Skeletal muscle tissue (tissue), 3 donors: ENCODE measurements at regions not wholly inside any gene's neighbourhood (a gene's known extent, or its start where the extent isn't known, plus 50 kb on each side); places are given as distances from the start of the nearest gene placed in this dataset.

Experiments used
- H3K27ac ChIP-seq: one replicate; pipeline ENCODE4 v1.7.0; 2013; ENCODE audit warnings: mild to moderate bottlenecking, low read depth, low read length, inconsistent platforms
- H3K27me3 ChIP-seq, 3 donors: one replicate each; pipeline ENCODE4 v1.7.0; 2013; ENCODE audit warnings: low read length in 3 of 3; ENCODE audit not compliant: control insufficient read depth in 3 of 3, insufficient read depth in 3 of 3
- H3K36me3 ChIP-seq, 3 donors: one replicate each; pipeline ENCODE4 v1.7.0; 2013; ENCODE audit warnings: low read length in 3 of 3; ENCODE audit not compliant: control insufficient read depth in 3 of 3, insufficient read depth in 3 of 3
- H3K4me1 ChIP-seq, 3 donors: one replicate each; pipeline ENCODE4 v1.7.0; 2013; ENCODE audit warnings: low read length in 3 of 3, mild to moderate bottlenecking in 3 of 3; ENCODE audit not compliant: control insufficient read depth in 3 of 3, insufficient read depth in 3 of 3
- H3K4me3 ChIP-seq, 3 donors: one replicate each; pipeline ENCODE4 v1.7.0; 2013; ENCODE audit warnings: low read length in 3 of 3
- H3K9ac ChIP-seq, 3 donors: one replicate each; pipeline ENCODE4 v1.7.0; 2013; ENCODE audit warnings: low read length in 3 of 3, mild to moderate bottlenecking in 3 of 3, moderate library complexity in 2 of 3, low read depth in 1 of 3
- H3K9me3 ChIP-seq, 3 donors: one replicate each; pipeline ENCODE4 v1.7.0; 2013; ENCODE audit warnings: low read length in 3 of 3; ENCODE audit not compliant: control insufficient read depth in 3 of 3
- donor health status: Osteomylitis.

- Histone ChIP-seq H3K9ac (no peak overlapping the region), H3K4me1 (peaks cover 3 to 12% (median 6%) of the 10 kb centered on the region in 3 donors), H3K36me3 (no peaks in the 10 kb centered on the region), H3K9me3 (no peaks in the 10 kb centered on the region), H3K4me3 (no peak overlapping the region), H3K27me3 (peaks cover 0 to 6% (median 3%) of the 10 kb centered on the region in 3 donors), H3K27ac (no peak overlapping the region)
Measured at GRCh38 chr10:110410329-110411046, 87.2 kb upstream of the DUSP5 start.

DNA sequence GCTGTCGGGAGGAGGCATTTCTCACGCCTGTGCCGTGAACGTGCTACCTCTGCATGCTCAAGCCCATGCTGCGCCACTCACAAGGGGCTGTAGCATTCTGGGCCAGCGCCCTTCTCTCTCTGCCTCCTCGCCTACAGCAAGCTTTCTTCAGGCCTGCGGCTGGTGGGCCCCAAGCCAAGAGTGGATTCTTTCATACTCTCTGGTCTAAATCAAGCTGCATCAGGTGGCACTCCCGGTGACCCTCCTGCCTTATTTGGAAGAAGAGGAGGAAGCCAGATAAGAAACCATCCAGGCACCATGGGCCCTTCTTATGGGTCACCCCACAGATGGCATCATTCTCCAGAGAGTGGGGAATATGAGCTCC lies 86.7 kb upstream of the DUSP5 start:
- H3K27me3 ChIP-seq = peaks cover 0 to 5% (median 3%) of the 10 kb centered on the region in 3 donors
- no peak overlapping the region for H3K27ac ChIP-seq
- H3K9me3 ChIP-seq = no peaks in the 10 kb centered on the region
- H3K9ac ChIP-seq = no peak overlapping the region
- no peaks in the 10 kb centered on the region for H3K36me3 ChIP-seq
- H3K4me1 ChIP-seq = peaks cover 3 to 12% (median 6%) of the 10 kb centered on the region in 3 donors
- H3K4me3 ChIP-seq = no peak overlapping the region

DNA sequence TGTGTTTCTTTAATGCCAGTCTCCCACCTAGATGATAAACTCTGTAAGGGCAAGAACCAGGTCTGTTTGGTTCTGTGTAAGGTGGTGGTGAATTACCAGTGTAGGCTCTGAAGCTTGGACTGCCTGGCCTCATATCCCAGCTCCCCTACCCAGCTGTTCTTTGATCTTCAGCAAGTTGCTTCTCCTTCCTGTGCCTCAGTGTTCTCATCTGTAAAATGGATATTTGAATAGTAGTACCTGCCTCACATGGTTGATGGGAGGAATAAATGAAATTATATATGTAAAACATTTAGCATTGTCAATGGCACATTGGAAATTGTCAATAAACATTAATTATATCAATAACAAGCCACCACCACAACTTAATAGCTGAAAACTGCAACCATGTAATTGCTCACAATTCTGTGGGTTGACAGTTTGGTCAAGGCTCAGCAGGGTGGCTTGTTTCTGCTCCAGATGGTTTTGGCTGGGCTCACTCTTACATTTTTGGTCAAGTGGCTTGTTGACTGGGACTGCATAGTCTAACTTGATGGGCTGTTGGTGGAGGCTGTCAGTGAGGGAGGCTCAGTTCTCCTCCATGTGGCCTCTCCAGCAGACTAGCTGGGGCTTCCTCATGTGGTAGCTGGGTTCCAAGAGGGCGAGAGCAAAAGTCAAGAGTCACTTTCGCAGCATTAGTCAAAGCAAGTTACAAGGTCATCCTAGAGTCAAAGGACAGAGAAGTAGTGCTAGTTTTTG lies 84.5 kb upstream of the DUSP5 start:
- H3K36me3 ChIP-seq = no peaks in the 10 kb centered on the region
- H3K9ac ChIP-seq = no peak overlapping the region
- H3K27me3 ChIP-seq = no peaks in the 10 kb centered on the region
- no peak overlapping the region for H3K27ac ChIP-seq
- H3K4me1 ChIP-seq = peaks cover 3 to 12% (median 6%) of the 10 kb centered on the region in 3 donors
- no peak overlapping the region for H3K4me3 ChIP-seq
- H3K9me3 ChIP-seq = no peaks in the 10 kb centered on the region

DNA sequence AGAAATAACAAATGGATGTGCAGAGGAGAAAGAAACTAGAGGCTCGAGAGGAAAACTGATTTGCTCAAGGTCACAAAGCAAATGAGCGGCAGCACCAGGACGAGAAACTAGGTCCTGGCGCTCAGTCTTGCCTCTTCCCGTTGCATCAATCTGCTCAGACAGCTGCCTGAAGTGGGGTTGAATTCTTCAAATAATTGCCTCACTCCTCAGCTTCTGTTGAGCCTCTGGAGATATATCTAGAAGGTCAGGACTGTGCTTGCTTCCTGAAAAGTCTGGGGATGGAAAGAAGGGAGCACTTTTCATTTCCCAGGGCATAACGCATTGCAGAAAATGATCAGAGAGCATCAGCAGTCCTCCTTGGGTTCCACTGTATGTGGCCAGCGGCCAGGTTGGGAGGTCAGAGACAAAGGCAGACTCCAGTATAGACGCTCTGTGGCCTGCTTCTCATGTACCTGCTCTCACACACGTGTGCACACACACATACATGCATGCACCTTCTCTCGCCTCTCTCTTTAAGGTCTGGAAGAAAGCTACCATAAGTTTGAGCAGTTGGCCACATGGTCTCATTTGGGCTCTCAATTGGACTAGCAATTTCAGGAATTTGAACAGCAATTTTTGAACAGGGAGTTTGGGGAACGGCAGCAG lies 83.7 kb upstream of the DUSP5 start:
- H3K27ac ChIP-seq = no peak overlapping the region

GRCh38 chr10:110414548-110415309 lies 83.0 kb upstream of the DUSP5 start:
- Histone ChIP-seq H3K27me3 (peaks cover 0 to 2% (median 0%) of the 10 kb centered on the region in 3 donors), H3K9ac (no peak overlapping the region), H3K4me1 (peaks cover 3 to 12% (median 6%) of the 10 kb centered on the region in 3 donors), H3K4me3 (no peak overlapping the region), H3K27ac (no peak overlapping the region), H3K9me3 (no peaks in the 10 kb centered on the region), H3K36me3 (no peaks in the 10 kb centered on the region)

More for the DNA sequence above, 83.7 kb upstream of the DUSP5 start:
- Histone ChIP-seq H3K36me3 (no peaks in the 10 kb centered on the region), H3K4me1 (peaks cover 3 to 12% (median 6%) of the 10 kb centered on the region in 3 donors), H3K27me3 (no peaks in the 10 kb centered on the region), H3K4me3 (no peak overlapping the region), H3K9me3 (no peaks in the 10 kb centered on the region), H3K9ac (no peak overlapping the region)

- H3K9me3 ChIP-seq = no peaks in the 10 kb centered on the region
- peaks cover 3 to 6% (median 5%) of the 10 kb centered on the region in 3 donors for H3K4me1 ChIP-seq
- no peaks in the 10 kb centered on the region for H3K36me3 ChIP-seq
- peaks cover 0 to 3% (median 0%) of the 10 kb centered on the region in 3 donors for H3K27me3 ChIP-seq
- no peak overlapping the region for H3K9ac ChIP-seq
- no peak overlapping the region for H3K4me3 ChIP-seq
- H3K27ac ChIP-seq = no peak overlapping the region
Measured at GRCh38 chr10:110415809-110416208, 81.9 kb upstream of the DUSP5 start.

- peak overlapping the region in 1 of 3 donors; percentile 8 for H3K9ac ChIP-seq
- no peaks in the 10 kb centered on the region for H3K9me3 ChIP-seq
- no peaks in the 10 kb centered on the region for H3K36me3 ChIP-seq
- H3K4me3 ChIP-seq = no peak overlapping the region
- no peak overlapping the region for H3K27ac ChIP-seq
- H3K4me1 ChIP-seq = peaks cover 3 to 6% (median 5%) of the 10 kb centered on the region in 3 donors
- H3K27me3 ChIP-seq = peaks cover 0 to 3% (median 0%) of the 10 kb centered on the region in 3 donors
Measured at GRCh38 chr10:110416776-110417711, 80.7 kb upstream of the DUSP5 start.

DNA sequence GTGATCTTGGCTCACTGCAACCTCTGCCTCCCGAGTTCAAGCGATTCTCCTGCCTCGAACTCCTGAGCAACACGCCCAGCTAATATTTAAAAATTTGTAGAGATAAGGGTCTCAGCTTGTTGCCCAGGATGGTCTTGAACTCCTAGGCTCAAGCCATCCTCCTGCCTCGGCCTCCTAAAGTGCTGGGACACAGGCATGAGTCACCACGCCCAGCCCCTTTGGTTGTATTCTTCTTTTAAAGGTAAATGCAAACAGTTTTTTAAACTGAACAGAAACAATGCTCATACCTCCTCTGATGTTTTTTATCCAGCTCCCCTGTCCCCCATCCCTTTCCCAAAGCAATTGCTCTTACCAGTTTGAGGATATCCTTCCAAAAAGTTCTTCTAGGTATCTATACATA lies 79.5 kb upstream of the DUSP5 start:
- no peaks in the 10 kb centered on the region for H3K36me3 ChIP-seq
- H3K4me1 ChIP-seq = peaks cover 3 to 8% (median 6%) of the 10 kb centered on the region in 3 donors
- H3K9ac ChIP-seq = no peak overlapping the region
- H3K4me3 ChIP-seq = no peak overlapping the region
- no peak overlapping the region for H3K27ac ChIP-seq
- H3K27me3 ChIP-seq = peaks cover 0 to 3% (median 0%) of the 10 kb centered on the region in 3 donors
- no peaks in the 10 kb centered on the region for H3K9me3 ChIP-seq

GRCh38 chr10:110419265-110419664 lies 78.4 kb upstream of the DUSP5 start:
- Histone ChIP-seq H3K27ac (no peak overlapping the region), H3K36me3 (no peaks in the 10 kb centered on the region), H3K4me1 (peaks cover 4 to 8% (median 5%) of the 10 kb centered on the region in 3 donors), H3K9me3 (no peaks in the 10 kb centered on the region), H3K9ac (no peak overlapping the region), H3K4me3 (no peak overlapping the region), H3K27me3 (peaks cover 0 to 3% (median 0%) of the 10 kb centered on the region in 3 donors)
